ENCODE measurements at regions not wholly inside any gene's neighbourhood (a gene's known extent, or its start where the extent isn't known, plus 50 kb on each side); places are given as distances from the start of the nearest gene placed in this dataset.

- TF ChIP-seq POLR2AphosphoS5 (IDR thresholded peaks at IDR 0.05; ENCODE audit: low read depth, low read length) (no peak), POLR2A (IDR thresholded peaks at IDR 0.05; ENCODE audit: low read depth, low read length) (no peak), TAF1 (IDR thresholded peaks at IDR 0.05; ENCODE audit: borderline replicate concordance, low read depth, low read length) (no peak)
Observed at GRCh38 chr12:19707948-19708409, 268.7 kb downstream of the AEBP2 start.

Measured in GM12892 (cell line).